ENCODE measurements at regions not wholly inside any gene's neighbourhood (a gene's known extent, or its start where the extent isn't known, plus 50 kb on each side); places are given as distances from the start of the nearest gene placed in this dataset.

DNA sequence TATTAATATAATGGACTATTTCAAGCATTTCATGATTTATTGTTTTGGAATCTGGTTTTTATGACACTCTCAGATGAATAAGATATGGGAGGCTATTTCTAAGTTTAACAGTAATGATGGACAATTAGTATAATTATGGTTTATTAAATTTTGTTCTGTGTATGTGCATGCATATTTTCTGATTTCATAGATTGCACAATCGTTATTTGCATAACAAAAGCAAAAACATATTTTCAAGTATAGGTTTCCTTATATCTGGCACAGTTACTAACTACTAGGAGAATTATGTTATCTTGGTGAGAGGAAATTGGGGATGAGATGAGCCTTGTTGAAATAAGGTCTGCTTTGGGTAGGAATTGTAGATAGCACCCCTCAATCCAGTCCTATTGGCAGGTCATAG, 413.1 kb downstream of the MCTP2 start:
- TF ChIP-seq, protein P1, sequence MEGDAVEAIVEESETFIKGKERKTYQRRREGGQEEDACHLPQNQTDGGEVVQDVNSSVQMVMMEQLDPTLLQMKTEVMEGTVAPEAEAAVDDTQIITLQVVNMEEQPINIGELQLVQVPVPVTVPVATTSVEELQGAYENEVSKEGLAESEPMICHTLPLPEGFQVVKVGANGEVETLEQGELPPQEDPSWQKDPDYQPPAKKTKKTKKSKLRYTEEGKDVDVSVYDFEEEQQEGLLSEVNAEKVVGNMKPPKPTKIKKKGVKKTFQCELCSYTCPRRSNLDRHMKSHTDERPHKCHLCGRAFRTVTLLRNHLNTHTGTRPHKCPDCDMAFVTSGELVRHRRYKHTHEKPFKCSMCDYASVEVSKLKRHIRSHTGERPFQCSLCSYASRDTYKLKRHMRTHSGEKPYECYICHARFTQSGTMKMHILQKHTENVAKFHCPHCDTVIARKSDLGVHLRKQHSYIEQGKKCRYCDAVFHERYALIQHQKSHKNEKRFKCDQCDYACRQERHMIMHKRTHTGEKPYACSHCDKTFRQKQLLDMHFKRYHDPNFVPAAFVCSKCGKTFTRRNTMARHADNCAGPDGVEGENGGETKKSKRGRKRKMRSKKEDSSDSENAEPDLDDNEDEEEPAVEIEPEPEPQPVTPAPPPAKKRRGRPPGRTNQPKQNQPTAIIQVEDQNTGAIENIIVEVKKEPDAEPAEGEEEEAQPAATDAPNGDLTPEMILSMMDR (IDR thresholded peaks at IDR 0.05), result no peak
- no peak for TF ChIP-seq POLR2A (IDR thresholded peaks at IDR 0.05)
